ENCODE measurements at regions not wholly inside any gene's neighbourhood (a gene's known extent, or its start where the extent isn't known, plus 50 kb on each side); places are given as distances from the start of the nearest gene placed in this dataset.
A peak's percentile ranks its signal among the peaks of the same experiment; 100 is the strongest.

DNA sequence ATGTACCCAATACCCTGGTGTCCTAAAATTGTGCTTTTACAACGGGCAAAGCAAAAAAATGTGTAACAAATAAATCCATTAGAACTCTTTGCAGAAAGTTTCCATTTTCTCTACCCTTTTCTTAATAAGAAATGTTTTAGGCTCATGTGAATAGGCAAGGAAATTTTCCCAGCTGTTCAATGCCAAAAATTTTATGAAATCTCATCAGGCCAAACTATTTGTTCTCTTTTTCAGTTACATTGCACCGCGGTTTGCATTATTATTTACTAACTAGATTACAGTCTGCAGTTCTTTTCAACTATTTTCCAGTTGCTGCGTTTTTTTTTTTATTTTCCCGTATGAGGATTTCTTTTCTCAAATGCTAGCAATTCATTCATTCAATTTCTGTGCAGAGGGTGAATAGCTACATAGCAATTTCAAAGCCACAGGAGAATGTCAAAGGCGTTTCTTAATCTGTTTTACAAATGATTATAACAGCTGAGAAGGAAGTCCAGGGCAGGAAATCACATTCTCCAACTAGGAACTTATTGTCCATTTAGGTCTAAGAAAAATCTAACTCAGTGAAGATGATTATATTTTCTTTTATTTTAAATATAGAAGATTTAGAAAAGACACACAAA, 367.5 kb upstream of the MMADHC start:
- DNase-seq (ENCODE audit: low read depth): no peak
- no peak overlapping the region for H3K4me3 ChIP-seq (ENCODE audit: low read length)
- TF ChIP-seq, protein P1, sequence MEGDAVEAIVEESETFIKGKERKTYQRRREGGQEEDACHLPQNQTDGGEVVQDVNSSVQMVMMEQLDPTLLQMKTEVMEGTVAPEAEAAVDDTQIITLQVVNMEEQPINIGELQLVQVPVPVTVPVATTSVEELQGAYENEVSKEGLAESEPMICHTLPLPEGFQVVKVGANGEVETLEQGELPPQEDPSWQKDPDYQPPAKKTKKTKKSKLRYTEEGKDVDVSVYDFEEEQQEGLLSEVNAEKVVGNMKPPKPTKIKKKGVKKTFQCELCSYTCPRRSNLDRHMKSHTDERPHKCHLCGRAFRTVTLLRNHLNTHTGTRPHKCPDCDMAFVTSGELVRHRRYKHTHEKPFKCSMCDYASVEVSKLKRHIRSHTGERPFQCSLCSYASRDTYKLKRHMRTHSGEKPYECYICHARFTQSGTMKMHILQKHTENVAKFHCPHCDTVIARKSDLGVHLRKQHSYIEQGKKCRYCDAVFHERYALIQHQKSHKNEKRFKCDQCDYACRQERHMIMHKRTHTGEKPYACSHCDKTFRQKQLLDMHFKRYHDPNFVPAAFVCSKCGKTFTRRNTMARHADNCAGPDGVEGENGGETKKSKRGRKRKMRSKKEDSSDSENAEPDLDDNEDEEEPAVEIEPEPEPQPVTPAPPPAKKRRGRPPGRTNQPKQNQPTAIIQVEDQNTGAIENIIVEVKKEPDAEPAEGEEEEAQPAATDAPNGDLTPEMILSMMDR (conservative IDR thresholded peaks at IDR 0.05; ENCODE audit: low read length): no peak

- DNase-seq (ENCODE audit: low read depth): no peak
- TF ChIP-seq, protein P1 (conservative IDR thresholded peaks at IDR 0.05; ENCODE audit: low read length): no peak
- H3K4me3 ChIP-seq (ENCODE audit: low read length): no peak overlapping the region
Measured at GRCh38 chr2:149953627-149954026, 366.1 kb upstream of the MMADHC start.

GRCh38 chr2:149931486-149931885, 343.9 kb upstream of the MMADHC start:
- TF ChIP-seq, protein P1 (conservative IDR thresholded peaks at IDR 0.05; ENCODE audit: low read length): no peak
- no peak for DNase-seq (ENCODE audit: low read depth)
- H3K4me3 ChIP-seq (ENCODE audit: low read length): no peak overlapping the region

DNA sequence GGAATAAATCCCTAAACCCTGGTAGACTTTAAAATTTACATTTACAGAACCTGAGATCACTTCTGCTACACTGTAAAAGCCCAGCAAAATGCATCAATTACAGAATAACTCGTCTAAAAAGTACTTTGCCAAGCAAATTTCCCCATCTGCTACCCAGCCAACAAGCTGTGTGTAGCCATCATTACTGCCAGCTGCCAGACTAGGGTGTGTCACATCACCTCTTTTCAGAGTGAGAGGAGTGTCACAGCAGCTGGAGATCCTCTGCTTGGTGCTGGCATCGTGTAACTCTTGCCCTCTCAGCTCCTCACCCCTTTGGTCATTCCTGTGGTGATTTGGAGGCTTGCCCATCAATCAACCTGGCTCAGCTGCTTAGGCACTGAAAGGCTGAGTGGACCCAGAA, 340.4 kb upstream of the MMADHC start:
- TF ChIP-seq, protein P1 (conservative IDR thresholded peaks at IDR 0.05; ENCODE audit: low read length): no peak
- no peak overlapping the region for H3K4me3 ChIP-seq (ENCODE audit: low read length)
- DNase-seq (ENCODE audit: low read depth): no peak

- H3K4me3 ChIP-seq (ENCODE audit: low read length): no peak overlapping the region
- DNase-seq (ENCODE audit: low read depth): no peak
- TF ChIP-seq, protein P1 (conservative IDR thresholded peaks at IDR 0.05; ENCODE audit: low read length): no peak
Measured at GRCh38 chr2:149926149-149926548, 338.6 kb upstream of the MMADHC start.

DNA sequence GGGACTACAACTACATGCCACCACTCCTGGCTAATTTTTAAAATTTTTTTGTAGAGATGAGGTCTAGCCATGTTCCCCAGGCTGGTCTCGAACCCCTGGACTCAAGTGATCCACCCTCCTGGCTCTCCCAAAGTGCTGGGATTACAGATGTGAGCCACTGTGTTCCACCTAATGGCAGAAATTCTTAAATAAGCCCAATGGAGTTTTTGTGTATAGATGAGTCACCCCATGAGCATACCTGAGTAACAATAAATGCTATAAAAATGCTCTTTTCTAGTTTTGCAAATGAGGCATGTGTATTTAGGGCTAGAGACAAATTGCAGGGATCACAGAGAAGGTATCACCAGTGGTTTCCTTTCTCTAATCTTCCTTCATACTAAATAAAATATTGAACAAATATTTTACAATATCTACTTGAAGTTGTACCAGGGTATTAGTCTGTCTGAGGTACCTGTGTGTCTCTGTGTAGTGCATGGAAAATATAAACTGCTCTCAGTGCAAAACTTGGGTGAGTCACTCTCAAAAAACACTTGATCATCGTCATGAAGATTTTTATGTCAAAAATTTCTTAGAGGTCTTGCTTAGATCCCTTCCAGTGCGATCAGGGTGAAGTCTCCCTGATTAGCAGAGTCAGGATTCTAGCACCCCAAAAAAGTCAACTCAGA, 337.1 kb upstream of the MMADHC start:
- TF ChIP-seq, protein P1 (conservative IDR thresholded peaks at IDR 0.05; ENCODE audit: low read length): no peak
- no peak overlapping the region for H3K4me3 ChIP-seq (ENCODE audit: low read length)
- DNase-seq (ENCODE audit: low read depth): peak; percentile 9

- DNase-seq (ENCODE audit: low read depth): peak; percentile 26
- TF ChIP-seq, protein P1 (conservative IDR thresholded peaks at IDR 0.05; ENCODE audit: low read length): no peak
- H3K4me3 ChIP-seq (ENCODE audit: low read length): no peak overlapping the region
Measured at GRCh38 chr2:149924028-149924427, 336.5 kb upstream of the MMADHC start.

All from AG10803 (cell line).